Endothelial cell of umbilical vein (primary cell): ENCODE measurements at regions not wholly inside any gene's neighbourhood (a gene's known extent, or its start where the extent isn't known, plus 50 kb on each side); places are given as distances from the start of the nearest gene placed in this dataset.

Source experiments
- BruUV-seq: library from RNA; stranded (reverse); fragments of 400-500 nt; replicated peaks from 2 replicates; lab custom pipeline; 2021; lab: Mats Ljungman, UMichigan
- CTCF ChIA-PET: fragments of 300-600, 350-600 bp; sonication (Branson Sonifier 250); formaldehyde crosslinking; loops from one replicate; lab custom pipeline; 2021; ENCODE audit warnings: antibody characterized with exemption, inconsistent platforms; lab: Charles Lee
- POLR2A ChIA-PET: fragments of 300-600, 350-600 bp; sonication (Branson Sonifier 250); formaldehyde crosslinking; loops from one replicate; lab custom pipeline; 2021; ENCODE audit warnings: antibody characterized with exemption, inconsistent platforms; lab: Charles Lee
- DNase-seq: peaks from one replicate; pipeline ENCODE4 v3.0.0-alpha.2; 2011; ENCODE audit warnings: low read depth, low spot score
- FAIRE-seq: peaks from 2 replicates; lab custom pipeline; 2011; peaks lifted over from hg19 to GRCh38; lab: Jason Lieb, UNC
- H2AFZ ChIP-seq: 2 replicates; pipeline ENCODE4 v1.6.0; 2012; ENCODE audit warnings: low read depth, low read length, control low read depth, inconsistent platforms
- H3K27ac ChIP-seq: 2 replicates; pipeline ENCODE4 v1.5.1; 2011; ENCODE audit warnings: low read depth, mild to moderate bottlenecking, control low read depth, low read length, moderate library complexity; ENCODE audit not compliant: insufficient read depth
- H3K27me3 ChIP-seq, 2 experiments: 2 replicates each; pipeline versions ENCODE4 v1.6.0 to v1.6.1; 2011; ENCODE audit warnings: low read length in 2 of 2, mixed read lengths in 1 of 2; ENCODE audit not compliant: control insufficient read depth in 2 of 2, insufficient read depth in 2 of 2
- H3K36me3 ChIP-seq, 2 experiments: 2 replicates in 1 of 2; 3 replicates in 1 of 2; pipeline ENCODE4 v1.5.1; 2011; ENCODE audit warnings: low read length in 2 of 2, mild to moderate bottlenecking in 1 of 2, moderate library complexity in 1 of 2; ENCODE audit not compliant: control insufficient read depth in 2 of 2, insufficient read depth in 2 of 2; ENCODE audit errors: extremely low read depth in 1 of 2
- H3K4me1 ChIP-seq: 3 replicates; pipeline ENCODE4 v1.5.1; 2011; ENCODE audit warnings: mild to moderate bottlenecking, low read length; ENCODE audit not compliant: control insufficient read depth, insufficient read depth; ENCODE audit errors: extremely low read depth
- H3K4me2 ChIP-seq: 2 replicates; pipeline ENCODE4 v1.6.1; 2011; ENCODE audit warnings: low read length, control low read depth, mixed read lengths; ENCODE audit not compliant: insufficient read depth
- H3K4me3 ChIP-seq, 3 experiments: fragments of 200-600 bp in 1 of 3; sonication (generic), shearing (Covaris generic) in 1 of 3; replicated peaks in 1 of 3; 2 replicates each; pipeline ENCODE4 v1.5.1; 2011 to 2016; ENCODE audit warnings: control low read depth in 3 of 3, low read length in 3 of 3, mild to moderate bottlenecking in 2 of 3, inconsistent platforms in 1 of 3, low read depth in 1 of 3, moderate library complexity in 1 of 3; ENCODE audit not compliant: insufficient read depth in 1 of 3
- H3K79me2 ChIP-seq: 2 replicates; pipeline ENCODE4 v1.6.0; 2012; ENCODE audit warnings: low read length, inconsistent platforms; ENCODE audit not compliant: control insufficient read depth, insufficient read depth
- H3K9ac ChIP-seq: replicated peaks from 2 replicates; pipeline ENCODE3; 2011; ENCODE audit warnings: low read length, control low read depth; ENCODE audit not compliant: insufficient read depth; ENCODE audit errors: extremely low read depth
- H3K9me1 ChIP-seq: replicated peaks from 3 replicates; pipeline ENCODE4 v1.6.0; 2011; ENCODE audit warnings: mild to moderate bottlenecking, low read length; ENCODE audit not compliant: control insufficient read depth, insufficient read depth; ENCODE audit errors: extremely low read depth
- H3K9me3 ChIP-seq: replicated peaks from 2 replicates; pipeline ENCODE4 v1.5.1; 2012; ENCODE audit warnings: low read length, inconsistent platforms; ENCODE audit not compliant: control insufficient read depth, insufficient read depth
- H4K20me1 ChIP-seq: replicated peaks from 2 replicates; pipeline ENCODE3; 2011; ENCODE audit warnings: mild to moderate bottlenecking, low read length; ENCODE audit not compliant: control insufficient read depth, insufficient read depth; ENCODE audit errors: extremely low read depth
- EZH2 ChIP-seq: IDR thresholded peaks from 2 replicates; pipeline ENCODE4 v1.6.1; 2012; ENCODE audit warnings: borderline replicate concordance, low read depth, mild to moderate bottlenecking, moderate library complexity, low read length, inconsistent platforms; ENCODE audit not compliant: severe bottlenecking
- FOS ChIP-seq: IDR thresholded peaks from 2 replicates; pipeline ENCODE4 v1.6.1; 2011; ENCODE audit warnings: mild to moderate bottlenecking, low read length, moderate library complexity, borderline replicate concordance; ENCODE audit not compliant: insufficient read depth
- GATA2 ChIP-seq: IDR thresholded peaks from 2 replicates; pipeline ENCODE4 v1.7.0; 2011; ENCODE audit warnings: low read depth, mild to moderate bottlenecking, moderate library complexity, mixed read lengths, low read length; ENCODE audit not compliant: insufficient read length, insufficient read depth
- JUN ChIP-seq: IDR thresholded peaks from 2 replicates; pipeline ENCODE4 v1.6.1; 2011; ENCODE audit warnings: borderline replicate concordance, low read depth; ENCODE audit not compliant: insufficient read length, insufficient read depth
- MYC ChIP-seq: IDR thresholded peaks from one replicate; pipeline ENCODE4 v1.6.1; 2011; ENCODE audit warnings: mild to moderate bottlenecking, low read depth, low read length
- POLR2A ChIP-seq: IDR thresholded peaks from 2 replicates; pipeline ENCODE4 v1.6.1; 2012; ENCODE audit warnings: low read depth, mild to moderate bottlenecking, control low read depth, low read length
- POLR2AphosphoS5 ChIP-seq: IDR thresholded peaks from 2 replicates; pipeline ENCODE4 v1.6.1; 2012; ENCODE audit warnings: low read depth, mild to moderate bottlenecking, control low read depth, low read length, moderate library complexity; ENCODE audit not compliant: insufficient read depth
- dilution Hi-C: fragments of 300-500 bp; cut with MboI; formaldehyde crosslinking; loops from one replicate; pipeline ENCODE4 v1.15.0; 2019; ENCODE audit warnings: low sequenced_read_pairs; ENCODE audit not compliant: extremely low pct_ligation_motif_present
- intact Hi-C: fragments of 100-400 bp; cut with micrococcal nuclease; formaldehyde crosslinking; loops from one replicate; pipeline ENCODE4 v1.10.0; 2022
- TF ChIP-seq, protein P1 (sequence below), 2 donors: IDR thresholded peaks; 1 replicate in 1 of 2; 2 replicates in 1 of 2; pipeline ENCODE4 v1.5.1; 2011; ENCODE audit warnings: low read length in 2 of 2, mild to moderate bottlenecking in 2 of 2, moderate library complexity in 2 of 2, control low read depth in 1 of 2, inconsistent platforms in 1 of 2, low read depth in 1 of 2; ENCODE audit not compliant: insufficient read depth in 1 of 2; ENCODE audit errors: extremely low read depth in 1 of 2
- TF ChIP-seq, protein P2 (sequence below): IDR thresholded peaks from 2 replicates; pipeline ENCODE4 v1.6.1; 2011; ENCODE audit not compliant: insufficient read depth, insufficient read length

DNA sequence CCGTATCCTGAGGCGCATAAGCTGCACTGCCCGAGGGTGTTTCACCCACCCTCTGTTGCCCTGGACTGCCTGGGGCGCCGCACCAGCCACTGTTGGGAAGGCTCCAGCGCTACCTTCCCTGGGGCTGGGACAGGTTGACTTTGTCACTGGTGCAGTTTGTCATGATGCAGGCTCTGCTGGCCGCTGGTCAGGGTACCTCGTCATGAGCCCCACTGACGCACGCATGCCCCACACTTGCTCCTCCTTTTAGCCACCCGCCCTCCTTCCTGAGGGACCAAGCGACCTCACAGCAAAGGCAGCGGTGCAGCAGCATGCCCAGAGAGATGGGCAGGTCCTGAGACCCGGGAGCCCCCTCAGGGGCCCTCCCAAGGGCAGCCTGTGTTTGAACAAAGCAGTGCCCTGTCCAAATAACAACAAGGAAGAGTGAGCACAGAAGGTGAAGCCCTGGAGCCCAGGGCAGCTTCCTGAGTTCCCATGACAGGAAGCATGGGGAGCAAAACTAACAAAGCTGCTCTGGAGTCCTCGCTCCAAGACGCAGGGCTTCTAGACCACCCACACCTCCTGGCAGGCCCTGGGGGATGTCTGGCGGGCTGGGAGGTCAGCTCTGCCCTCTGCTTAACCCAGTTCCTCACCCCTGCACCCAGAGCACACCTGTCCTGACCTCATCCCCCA, 50.1 kb upstream of the SMOC2 start:
- intact Hi-C loops: no loop called here
- Histone ChIP-seq H3K4me1 (no peaks in the 10 kb centered on the region), H4K20me1 (no peaks in the 10 kb centered on the region), H3K79me2 (no peaks in the 10 kb centered on the region), H3K4me3 (no peak overlapping the region), H3K9me1 (no peaks in the 10 kb centered on the region), H3K27ac (no peak overlapping the region), H3K9me3 (no peaks in the 10 kb centered on the region), H3K27me3 (no peaks in the 10 kb centered on the region), H3K4me2 (no peak overlapping the region), H3K9ac (no peak overlapping the region), H2AFZ (no peak overlapping the region), H3K36me3 (no peaks in the 10 kb centered on the region)
- CTCF ChIA-PET: no interaction called here
- TF ChIP-seq, protein P1, sequence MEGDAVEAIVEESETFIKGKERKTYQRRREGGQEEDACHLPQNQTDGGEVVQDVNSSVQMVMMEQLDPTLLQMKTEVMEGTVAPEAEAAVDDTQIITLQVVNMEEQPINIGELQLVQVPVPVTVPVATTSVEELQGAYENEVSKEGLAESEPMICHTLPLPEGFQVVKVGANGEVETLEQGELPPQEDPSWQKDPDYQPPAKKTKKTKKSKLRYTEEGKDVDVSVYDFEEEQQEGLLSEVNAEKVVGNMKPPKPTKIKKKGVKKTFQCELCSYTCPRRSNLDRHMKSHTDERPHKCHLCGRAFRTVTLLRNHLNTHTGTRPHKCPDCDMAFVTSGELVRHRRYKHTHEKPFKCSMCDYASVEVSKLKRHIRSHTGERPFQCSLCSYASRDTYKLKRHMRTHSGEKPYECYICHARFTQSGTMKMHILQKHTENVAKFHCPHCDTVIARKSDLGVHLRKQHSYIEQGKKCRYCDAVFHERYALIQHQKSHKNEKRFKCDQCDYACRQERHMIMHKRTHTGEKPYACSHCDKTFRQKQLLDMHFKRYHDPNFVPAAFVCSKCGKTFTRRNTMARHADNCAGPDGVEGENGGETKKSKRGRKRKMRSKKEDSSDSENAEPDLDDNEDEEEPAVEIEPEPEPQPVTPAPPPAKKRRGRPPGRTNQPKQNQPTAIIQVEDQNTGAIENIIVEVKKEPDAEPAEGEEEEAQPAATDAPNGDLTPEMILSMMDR (IDR thresholded peaks at IDR 0.05; ENCODE audit: extremely low read depth in 1 of 2, insufficient read depth in 1 of 2, low read depth in 1 of 2, low read length in 2 of 2): no peak
- TF ChIP-seq EZH2: no peak
- no peak for TF ChIP-seq POLR2AphosphoS5
- no peak for TF ChIP-seq FOS
- TF ChIP-seq MYC: no peak
- no peak for TF ChIP-seq POLR2A
- no peak for TF ChIP-seq GATA2
- TF ChIP-seq, protein P2, sequence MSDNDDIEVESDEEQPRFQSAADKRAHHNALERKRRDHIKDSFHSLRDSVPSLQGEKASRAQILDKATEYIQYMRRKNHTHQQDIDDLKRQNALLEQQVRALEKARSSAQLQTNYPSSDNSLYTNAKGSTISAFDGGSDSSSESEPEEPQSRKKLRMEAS: no peak
- TF ChIP-seq JUN: no peak
- no peak for FAIRE-seq
- dilution Hi-C loops: no loop called here
- POLR2A ChIA-PET: no interaction called here
- DNase-seq: no peak
- no TSS peak for BruUV-seq
